ENCODE measurements at regions not wholly inside any gene's neighbourhood (a gene's known extent, or its start where the extent isn't known, plus 50 kb on each side); places are given as distances from the start of the nearest gene placed in this dataset.

DNA sequence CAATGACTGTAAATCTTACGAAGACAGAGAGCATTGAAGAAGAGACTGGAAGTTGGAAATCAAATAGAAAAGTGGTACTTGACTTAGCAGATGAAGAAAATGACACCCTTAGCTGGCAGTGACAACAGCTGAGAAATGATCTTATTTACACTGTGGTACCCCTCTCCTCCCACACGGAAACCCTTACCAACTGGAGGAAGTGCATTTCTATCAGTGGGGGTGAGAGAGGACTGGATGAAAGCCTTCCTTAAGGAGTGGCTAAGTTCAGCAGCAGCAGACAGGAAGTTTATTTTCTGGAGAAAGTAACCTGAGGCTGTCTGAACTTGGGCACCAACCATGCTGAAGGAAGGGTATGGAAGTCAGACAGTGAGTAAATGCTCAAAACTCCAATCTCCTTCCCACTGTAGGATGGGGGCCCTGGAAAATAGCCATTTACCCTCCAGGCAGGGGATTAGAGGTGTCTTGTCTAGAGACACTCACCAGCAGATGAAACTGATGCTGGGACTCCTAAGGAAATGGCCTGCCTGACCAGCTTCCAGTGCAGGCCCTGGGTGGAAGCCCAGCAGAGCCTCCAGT is 160.2 kb upstream of the NCK2 start:
- no peak for TF ChIP-seq POLR2A (IDR thresholded peaks at IDR 0.05; ENCODE audit: extremely low read depth, insufficient read length)
- TF ChIP-seq, protein P1, sequence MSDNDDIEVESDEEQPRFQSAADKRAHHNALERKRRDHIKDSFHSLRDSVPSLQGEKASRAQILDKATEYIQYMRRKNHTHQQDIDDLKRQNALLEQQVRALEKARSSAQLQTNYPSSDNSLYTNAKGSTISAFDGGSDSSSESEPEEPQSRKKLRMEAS (IDR thresholded peaks at IDR 0.05; ENCODE audit: low read depth, low read length), result no peak

Measured in NB4 (cell line).